Panc1 (cell line): ENCODE measurements at regions not wholly inside any gene's neighbourhood (a gene's known extent, or its start where the extent isn't known, plus 50 kb on each side); places are given as distances from the start of the nearest gene placed in this dataset.

Experiments used
- ATAC-seq: fragments of 200-7000 bp; cut with Tn5 transposase; 2 replicates; pipeline ENCODE4 v1.9.1; 2020; ENCODE audit warnings: mild to moderate bottlenecking, moderate library complexity
- BruUV-seq: library from RNA; stranded (reverse); fragments of 400-500 nt; replicated peaks from 2 replicates; lab custom pipeline; 2021; lab: Mats Ljungman, UMichigan
- CTCF ChIA-PET: fragments of 300-600 bp; sonication (Branson Sonifier 250); formaldehyde crosslinking; loops from one replicate; lab custom pipeline; 2022; ENCODE audit warnings: antibody characterized with exemption; lab: Charles Lee
- POLR2A ChIA-PET: fragments of 300-600 bp; sonication (Branson Sonifier 250); formaldehyde crosslinking; loops from one replicate; lab custom pipeline; 2022; ENCODE audit warnings: antibody characterized with exemption; lab: Charles Lee
- DNase-seq: peaks from one replicate; pipeline ENCODE4 v3.0.0-alpha.2; 2010; ENCODE audit warnings: low read depth, low spot score
- H3K27ac ChIP-seq: 2 replicates; pipeline ENCODE4 v1.5.1; 2011; ENCODE audit warnings: mild to moderate bottlenecking, low read length, inconsistent platforms
- H3K27me3 ChIP-seq: fragments of 200-500 bp; sonication (Bioruptor generic); 2 replicates; pipeline ENCODE4 v1.6.0; 2014; ENCODE audit warnings: low read length, inconsistent platforms; ENCODE audit not compliant: control insufficient read depth, insufficient read depth
- H3K36me3 ChIP-seq: fragments of 200-500 bp; sonication (Bioruptor generic); 2 replicates; pipeline ENCODE4 v1.5.1; 2014; ENCODE audit warnings: inconsistent platforms, mild to moderate bottlenecking, low read length, moderate library complexity; ENCODE audit not compliant: control insufficient read depth, insufficient read depth
- H3K4me1 ChIP-seq: 2 replicates; pipeline ENCODE4 v1.5.1; 2011; ENCODE audit warnings: inconsistent platforms, mild to moderate bottlenecking, low read length, moderate library complexity; ENCODE audit not compliant: control insufficient read depth, insufficient read depth
- H3K4me3 ChIP-seq, 2 experiments: 2 replicates each; pipeline ENCODE4 v1.5.1; 2011 to 2012; ENCODE audit warnings: low read depth in 2 of 2, low read length in 2 of 2, mild to moderate bottlenecking in 2 of 2, inconsistent platforms in 1 of 2, moderate library complexity in 1 of 2
- H3K9me3 ChIP-seq: fragments of 200-500 bp; sonication (Bioruptor generic); 2 replicates; pipeline ENCODE4 v1.5.1; 2014; ENCODE audit warnings: low read depth, mild to moderate bottlenecking, inconsistent platforms, low read length, moderate library complexity; ENCODE audit not compliant: control insufficient read depth, insufficient read depth
- CTCF ChIP-seq: fragments of 450-650 bp; IDR thresholded peaks from 2 replicates; pipeline ENCODE4 v1.5.1; 2017; ENCODE audit warnings: mild to moderate bottlenecking
- POLR2AphosphoS5 ChIP-seq: IDR thresholded peaks from 2 replicates; pipeline ENCODE4 v1.6.1; 2012; ENCODE audit warnings: mild to moderate bottlenecking, low read depth, low read length, moderate library complexity
- REST ChIP-seq, 2 experiments: IDR thresholded peaks; 2 replicates each; pipeline ENCODE4 v1.6.1; 2011 to 2012; ENCODE audit warnings: low read depth in 2 of 2, control low read depth in 1 of 2, low read length in 1 of 2, mild to moderate bottlenecking in 1 of 2, moderate library complexity in 1 of 2; ENCODE audit not compliant: insufficient read depth in 1 of 2
- SIN3A ChIP-seq: IDR thresholded peaks from 2 replicates; pipeline ENCODE4 v1.6.1; 2012; ENCODE audit warnings: low read depth, mild to moderate bottlenecking, low read length, moderate library complexity, borderline replicate concordance; ENCODE audit not compliant: insufficient read depth
- TCF7L2 ChIP-seq: IDR thresholded peaks from 2 replicates; pipeline ENCODE4 v1.6.1; 2011; ENCODE audit warnings: mild to moderate bottlenecking, low read depth, low read length, inconsistent platforms
- in situ Hi-C: cut with HindIII; loops from 2 replicates; pipeline ENCODE4 v1.10.0; 2016; ENCODE audit warnings: low sequenced_read_pairs, low pct_unique_long_range_greater_than_20kb
- intact Hi-C: fragments of 100-400 bp; cut with micrococcal nuclease; formaldehyde crosslinking; loops from one replicate; pipeline ENCODE4 v1.10.0; 2022; ENCODE audit not compliant: unreplicated experiment

GRCh38 chr9:126270556-126270955 lies 56.1 kb upstream of the MVB12B start:
- ATAC-seq, result no peak
- intact Hi-C loops (no loop called here), in situ Hi-C loops (no loop called here)
- Histone ChIP-seq H3K9me3 (no peaks in the 10 kb centered on the region), H3K27me3 (no peaks in the 10 kb centered on the region), H3K27ac (no peak overlapping the region), H3K36me3 (no peaks in the 10 kb centered on the region), H3K4me3 (no peak overlapping the region), H3K4me1 (no peaks in the 10 kb centered on the region)
- TF ChIP-seq TCF7L2 (no peak), SIN3A (no peak), CTCF (no peak), REST (IDR thresholded peaks at IDR 0.05; ENCODE audit: insufficient read depth in 1 of 2, low read depth in 2 of 2, low read length in 1 of 2) (no peak), POLR2AphosphoS5 (no peak)
- POLR2A ChIA-PET, result no interaction called here
- no TSS peak for BruUV-seq
- CTCF ChIA-PET, result no interaction called here
- no peak for DNase-seq

- in situ Hi-C loops (no loop called here), intact Hi-C loops (no loop called here)
- no TSS peak for BruUV-seq
- no peak overlapping the region for H3K4me3 ChIP-seq
- ChIA-PET CTCF (no interaction called here), POLR2A (no interaction called here)
- H3K27ac ChIP-seq, result no peak overlapping the region
- no peak for TF ChIP-seq SIN3A
- TF ChIP-seq POLR2AphosphoS5, result no peak
- no peak for TF ChIP-seq REST (IDR thresholded peaks at IDR 0.05; ENCODE audit: insufficient read depth in 1 of 2, low read depth in 2 of 2, low read length in 1 of 2)
- no peak for TF ChIP-seq CTCF
- TF ChIP-seq TCF7L2, result no peak
- no peak for DNase-seq
- no peak for ATAC-seq
- no peaks in the 10 kb centered on the region for H3K36me3 ChIP-seq
- H3K9me3 ChIP-seq, result no peaks in the 10 kb centered on the region
- no peaks in the 10 kb centered on the region for H3K27me3 ChIP-seq
- no peaks in the 10 kb centered on the region for H3K4me1 ChIP-seq
These were observed 51.1 kb upstream of the MVB12B start for GRCh38 chr9:126275386-126276001.
